ENCODE measurements at regions not wholly inside any gene's neighbourhood (a gene's known extent, or its start where the extent isn't known, plus 50 kb on each side); places are given as distances from the start of the nearest gene placed in this dataset.
"Not testable (repeated sequence)": the region's sequence is repeated elsewhere in the genome, so short reads cannot be mapped to it uniquely, and the experiment has no call there.

DNA sequence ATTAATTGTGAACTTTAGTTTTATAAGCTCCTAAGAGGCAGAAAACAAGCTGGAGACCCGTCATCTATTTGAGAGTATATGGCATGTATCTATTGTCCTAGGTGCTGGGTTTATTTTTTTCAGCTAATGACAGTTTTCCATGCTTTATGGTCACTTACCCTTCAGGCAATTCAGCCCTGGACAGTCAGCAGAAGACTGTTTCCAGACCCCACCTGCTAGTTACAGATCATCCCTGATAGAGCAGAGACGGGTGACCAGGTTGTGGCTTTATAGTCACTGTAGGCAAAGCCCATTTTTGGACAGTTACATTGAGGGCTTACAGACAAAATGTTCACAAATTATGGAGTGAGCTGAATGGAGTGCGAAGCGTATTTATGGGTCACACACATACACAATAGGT, 1227.5 kb downstream of the FOXD4L5 start:
- H3K27ac ChIP-seq = no peak overlapping the region
- no peak overlapping the region for H3K4me3 ChIP-seq
- H3K9me3 ChIP-seq = no peaks in the 10 kb centered on the region
- H3K36me3 ChIP-seq = no peaks in the 10 kb centered on the region
- 57 to 72% (median 69%) methylated on average over 4 of the region's 4 CpGs for WGBS, 4 donors
- no peaks in the 10 kb centered on the region for H3K27me3 ChIP-seq
- TF ChIP-seq, protein P1, sequence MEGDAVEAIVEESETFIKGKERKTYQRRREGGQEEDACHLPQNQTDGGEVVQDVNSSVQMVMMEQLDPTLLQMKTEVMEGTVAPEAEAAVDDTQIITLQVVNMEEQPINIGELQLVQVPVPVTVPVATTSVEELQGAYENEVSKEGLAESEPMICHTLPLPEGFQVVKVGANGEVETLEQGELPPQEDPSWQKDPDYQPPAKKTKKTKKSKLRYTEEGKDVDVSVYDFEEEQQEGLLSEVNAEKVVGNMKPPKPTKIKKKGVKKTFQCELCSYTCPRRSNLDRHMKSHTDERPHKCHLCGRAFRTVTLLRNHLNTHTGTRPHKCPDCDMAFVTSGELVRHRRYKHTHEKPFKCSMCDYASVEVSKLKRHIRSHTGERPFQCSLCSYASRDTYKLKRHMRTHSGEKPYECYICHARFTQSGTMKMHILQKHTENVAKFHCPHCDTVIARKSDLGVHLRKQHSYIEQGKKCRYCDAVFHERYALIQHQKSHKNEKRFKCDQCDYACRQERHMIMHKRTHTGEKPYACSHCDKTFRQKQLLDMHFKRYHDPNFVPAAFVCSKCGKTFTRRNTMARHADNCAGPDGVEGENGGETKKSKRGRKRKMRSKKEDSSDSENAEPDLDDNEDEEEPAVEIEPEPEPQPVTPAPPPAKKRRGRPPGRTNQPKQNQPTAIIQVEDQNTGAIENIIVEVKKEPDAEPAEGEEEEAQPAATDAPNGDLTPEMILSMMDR (IDR thresholded peaks at IDR 0.05) = no peak
- TF ChIP-seq POLR2A (IDR thresholded peaks at IDR 0.05) = no peak
- no peaks in the 10 kb centered on the region for H3K4me1 ChIP-seq
- no peak for ATAC-seq
- intact Hi-C loops (cut with DNase I) = no loop called here
- DNase-seq = no peak

DNA sequence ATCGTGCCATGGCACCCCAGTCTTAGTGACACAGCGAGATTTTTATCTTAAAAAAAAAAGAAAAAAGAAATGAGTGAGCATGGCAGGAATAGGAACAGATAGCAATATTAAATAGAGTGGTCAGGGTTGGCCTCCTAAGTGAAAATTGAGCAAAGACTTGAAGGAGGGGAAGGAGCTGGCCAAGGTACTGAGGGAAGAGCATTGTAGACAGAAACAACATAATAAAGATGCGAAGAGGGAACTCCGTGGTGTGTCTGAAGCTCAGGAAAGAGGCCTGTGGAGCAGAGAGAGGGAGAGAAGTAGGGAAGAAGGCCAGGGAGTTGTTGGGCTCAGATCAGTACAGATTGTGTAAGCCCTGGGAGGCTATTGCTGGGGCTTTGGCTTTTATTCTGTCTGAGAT, 1256.1 kb downstream of the FOXD4L5 start:
- ATAC-seq; intact Hi-C loops (cut with DNase I); H3K4me1 ChIP-seq; H3K9me3 ChIP-seq; H3K36me3 ChIP-seq; H3K27me3 ChIP-seq; H3K4me3 ChIP-seq; H3K27ac ChIP-seq; DNase-seq: not testable (repeated sequence)
- 62 to 75% (median 68%) methylated on average over 4 of the region's 4 CpGs for WGBS, 4 donors

DNA sequence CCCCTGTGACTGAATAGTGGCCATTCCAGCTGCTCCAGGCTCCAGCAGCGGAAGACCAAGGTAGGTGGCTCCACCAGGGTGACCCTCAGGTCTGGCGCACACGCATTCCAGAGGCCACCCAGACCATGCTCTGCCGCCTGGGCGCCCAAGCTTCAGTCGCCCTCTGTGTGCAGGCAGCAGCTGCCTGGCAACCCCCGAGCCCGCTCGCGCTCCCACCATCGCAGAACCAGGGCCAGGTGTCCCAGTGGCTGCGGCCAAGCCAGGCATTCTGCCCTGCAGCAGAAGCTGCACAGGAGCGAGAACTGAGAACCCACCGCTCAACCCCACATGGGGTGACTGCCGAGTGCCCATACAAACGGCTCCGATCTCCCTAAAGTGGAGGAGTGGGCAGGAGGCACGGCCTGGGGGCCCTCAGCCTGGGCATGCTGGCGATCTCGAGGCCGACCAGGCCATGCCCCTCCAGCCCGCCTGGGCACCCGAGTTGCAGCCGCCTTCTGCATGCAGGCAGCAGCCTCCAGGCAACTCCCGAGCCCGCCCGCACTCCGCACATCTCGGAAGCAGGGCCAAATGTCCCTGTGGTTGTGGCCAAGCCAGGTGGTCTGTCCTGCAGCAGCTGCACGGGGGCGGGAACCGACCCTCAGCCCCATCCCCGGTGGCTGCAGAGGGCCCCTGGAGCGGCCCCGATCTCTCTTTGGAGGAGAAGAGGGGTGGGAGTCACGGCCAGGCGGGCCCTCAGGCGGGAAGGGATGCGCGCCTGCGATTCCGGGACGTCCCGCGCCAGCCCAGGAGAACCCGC, 1264.1 kb downstream of the FOXD4L5 start:
- ATAC-seq; H3K4me1 ChIP-seq; H3K36me3 ChIP-seq; H3K9me3 ChIP-seq; intact Hi-C loops (cut with DNase I); H3K27me3 ChIP-seq; H3K27ac ChIP-seq; H3K4me3 ChIP-seq: not testable (repeated sequence)
- peak in 1 of 5 donors; percentile 62 for DNase-seq
- 76 to 85% (median 80%) methylated on average over 22 to 46 of the region's 46 CpGs for WGBS, 4 donors

DNA sequence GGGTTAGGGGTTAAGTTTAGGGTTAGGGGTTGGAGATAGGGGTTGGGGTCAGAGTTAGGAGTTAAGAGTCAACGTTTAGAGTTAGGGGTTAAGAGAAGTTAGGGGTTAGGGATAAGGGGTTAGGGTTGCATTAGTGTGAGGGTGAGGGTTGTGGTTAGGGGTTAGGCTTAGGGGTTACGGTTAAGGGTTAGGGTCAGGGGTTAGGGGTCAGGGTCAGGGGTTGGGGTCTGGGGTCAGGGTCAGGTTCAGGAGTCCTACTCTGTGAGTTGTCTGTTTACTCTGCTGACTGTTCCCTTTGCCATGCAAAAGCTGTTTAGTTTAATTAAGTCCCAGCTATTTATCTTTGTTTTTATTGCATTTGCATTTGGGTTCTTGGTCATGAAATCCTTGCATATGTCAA, 1267.3 kb downstream of the FOXD4L5 start:
- WGBS, 4 donors = 64 to 71% (median 68%) methylated on average over 2 of the region's 2 CpGs
- DNase-seq; H3K36me3 ChIP-seq; intact Hi-C loops (cut with DNase I); H3K9me3 ChIP-seq; ATAC-seq; H3K27me3 ChIP-seq; H3K27ac ChIP-seq; H3K4me3 ChIP-seq; H3K4me1 ChIP-seq: not testable (repeated sequence)

DNA sequence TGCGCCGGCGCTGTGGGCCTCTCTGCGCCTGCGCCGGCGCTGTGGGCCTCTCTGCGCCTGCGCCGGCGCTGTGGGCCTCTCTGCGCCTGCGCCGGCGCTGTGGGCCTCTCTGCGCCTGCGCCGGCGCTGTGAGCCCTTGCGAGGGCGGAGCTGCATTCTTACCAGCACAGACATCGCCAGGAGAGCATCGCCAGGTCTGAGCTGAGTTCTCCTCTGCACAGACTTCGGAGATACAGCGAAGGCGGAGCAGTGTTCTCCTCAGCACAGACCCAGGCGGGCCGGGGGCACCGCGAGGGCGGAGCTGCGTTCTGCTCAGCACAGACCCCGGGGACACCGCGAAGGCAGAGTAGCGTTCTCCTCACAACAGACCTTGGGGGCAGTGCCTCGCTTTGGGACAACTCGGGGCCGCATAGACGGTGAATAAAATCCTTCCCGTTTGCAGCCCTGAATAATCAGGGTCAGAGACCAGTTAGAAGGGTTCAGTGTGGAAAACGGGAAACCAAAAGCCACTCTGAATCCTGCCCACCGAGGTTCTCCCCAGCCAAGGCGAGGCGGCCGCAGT, 1268.1 kb downstream of the FOXD4L5 start:
- Histone ChIP-seq H3K4me3 (peak overlapping the region in 6 of 12 donors; percentile 12 to 59 (median 34)), H3K27ac (peak overlapping the region in 2 of 12 donors; percentile 17 to 68)
- H3K4me1 ChIP-seq; intact Hi-C loops (cut with DNase I); H3K27me3 ChIP-seq; H3K9me3 ChIP-seq; H3K36me3 ChIP-seq: not testable (repeated sequence)
- 46 to 65% (median 61%) methylated on average over 23 to 39 of the region's 46 CpGs for WGBS, 4 donors
- peak in 2 of 5 donors; percentile 48 to 56 for DNase-seq
- ATAC-seq = peak in 1 of 4 donors; percentile 57

DNA sequence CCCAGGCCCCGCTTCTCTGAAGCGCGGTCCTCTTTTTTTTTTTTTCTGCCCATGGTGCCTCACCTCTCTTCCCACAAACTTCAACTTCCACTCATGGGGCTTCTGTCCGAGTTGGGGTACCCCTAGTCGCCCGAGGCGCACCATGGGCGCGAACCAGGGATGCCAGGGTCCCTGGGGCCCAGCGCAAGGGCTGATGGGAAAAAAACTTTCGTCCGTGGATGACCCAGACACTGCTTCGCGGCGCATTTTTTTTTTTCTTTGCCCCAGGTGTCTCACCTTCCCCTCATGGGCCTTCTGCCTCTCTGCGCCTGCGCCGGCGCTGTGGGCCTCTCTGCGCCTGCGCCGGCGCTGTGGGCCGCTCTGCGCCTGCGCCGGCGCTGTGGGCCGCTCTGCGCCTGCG, 1268.8 kb downstream of the FOXD4L5 start:
- DNase-seq; intact Hi-C loops (cut with DNase I); H3K4me1 ChIP-seq; ATAC-seq; H3K27me3 ChIP-seq; H3K36me3 ChIP-seq; H3K9me3 ChIP-seq: not testable (repeated sequence)
- Histone ChIP-seq H3K4me3 (peak overlapping the region in 5 of 12 donors; percentile 27 to 59 (median 36)), H3K27ac (peak overlapping the region in 1 of 12 donors; percentile 59)
- 39 to 55% (median 52%) methylated on average over 27 to 31 of the region's 31 CpGs for WGBS, 4 donors
